GM10266 (cell line): ENCODE measurements at regions not wholly inside any gene's neighbourhood (a gene's known extent, or its start where the extent isn't known, plus 50 kb on each side); places are given as distances from the start of the nearest gene placed in this dataset.
"Not testable (repeated sequence)": the region's sequence is repeated elsewhere in the genome, so short reads cannot be mapped to it uniquely, and the experiment has no call there.

Experiments
- DNase-seq: peaks from one replicate; pipeline ENCODE4 v3.0.0; 2012; ENCODE audit errors: extremely low spot score
- CTCF ChIP-seq: IDR thresholded peaks from 2 replicates; pipeline ENCODE4 v1.5.1; 2012; ENCODE audit warnings: mild to moderate bottlenecking, low read depth; ENCODE audit not compliant: control insufficient read depth, insufficient read depth; ENCODE audit errors: missing control alignments

DNA sequence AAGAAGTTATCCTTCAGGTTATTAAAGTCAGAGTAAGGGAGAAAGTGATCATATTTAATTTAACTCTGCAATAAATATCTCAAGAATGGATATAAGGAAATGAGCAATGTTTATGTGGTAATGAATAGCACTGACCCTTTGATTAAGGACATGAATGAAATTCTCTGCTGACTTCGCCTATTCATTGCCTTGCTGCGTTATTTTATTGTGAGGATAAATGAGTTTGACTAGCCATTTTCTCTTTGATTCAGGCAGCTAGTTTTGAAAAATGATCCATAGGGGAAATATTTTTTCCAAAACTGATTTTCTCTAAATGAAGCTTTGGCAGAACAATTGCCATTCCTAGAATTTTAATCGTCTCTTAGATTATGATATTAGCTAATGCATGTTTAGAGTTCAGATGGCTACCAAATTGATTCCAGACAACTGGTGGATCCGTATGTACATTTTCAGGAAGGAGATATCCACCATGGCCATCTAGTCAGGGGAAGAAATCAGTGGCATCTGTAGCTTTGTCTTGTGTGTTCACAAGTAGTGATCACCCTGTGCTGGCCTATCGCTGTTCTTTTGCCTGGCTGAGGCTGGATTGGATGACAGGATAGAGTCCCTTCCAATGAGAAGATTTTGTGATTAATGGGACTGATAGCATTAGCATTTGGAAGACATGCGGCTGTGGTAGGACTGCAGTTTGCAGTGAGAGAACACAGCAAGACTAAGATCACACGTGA is 302.3 kb upstream of the RGS6 start:
- no peak for TF ChIP-seq CTCF
- no peak for DNase-seq

GRCh38 chr14:71631030-71631429 is 301.2 kb upstream of the RGS6 start:
- DNase-seq: not testable (repeated sequence)

GRCh38 chr14:71632440-71632946 is 299.7 kb upstream of the RGS6 start:
- DNase-seq: no peak
- no peak for TF ChIP-seq CTCF

DNA sequence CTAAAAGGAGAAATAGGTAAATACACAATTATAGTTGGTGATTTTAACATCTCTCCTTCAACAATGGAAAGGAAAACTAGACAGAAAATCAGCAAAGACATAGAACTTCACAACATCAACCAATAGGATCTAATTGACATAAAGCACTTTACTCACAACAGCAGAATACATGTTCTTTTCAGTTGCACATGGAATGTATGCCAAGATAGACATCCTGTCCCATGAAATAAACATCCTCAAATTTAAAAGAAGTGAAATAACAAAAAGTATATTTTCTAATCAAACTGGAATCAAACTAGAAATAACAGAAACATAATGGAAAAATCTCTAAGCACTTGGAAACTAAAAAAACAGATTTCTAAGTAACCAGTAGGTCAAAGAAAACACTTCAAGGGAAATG is 296.2 kb upstream of the RGS6 start:
- DNase-seq: no peak
- no peak for TF ChIP-seq CTCF

- no peak for DNase-seq
- TF ChIP-seq CTCF: no peak
Measured at GRCh38 chr14:71636820-71637471, 295.3 kb upstream of the RGS6 start.

DNA sequence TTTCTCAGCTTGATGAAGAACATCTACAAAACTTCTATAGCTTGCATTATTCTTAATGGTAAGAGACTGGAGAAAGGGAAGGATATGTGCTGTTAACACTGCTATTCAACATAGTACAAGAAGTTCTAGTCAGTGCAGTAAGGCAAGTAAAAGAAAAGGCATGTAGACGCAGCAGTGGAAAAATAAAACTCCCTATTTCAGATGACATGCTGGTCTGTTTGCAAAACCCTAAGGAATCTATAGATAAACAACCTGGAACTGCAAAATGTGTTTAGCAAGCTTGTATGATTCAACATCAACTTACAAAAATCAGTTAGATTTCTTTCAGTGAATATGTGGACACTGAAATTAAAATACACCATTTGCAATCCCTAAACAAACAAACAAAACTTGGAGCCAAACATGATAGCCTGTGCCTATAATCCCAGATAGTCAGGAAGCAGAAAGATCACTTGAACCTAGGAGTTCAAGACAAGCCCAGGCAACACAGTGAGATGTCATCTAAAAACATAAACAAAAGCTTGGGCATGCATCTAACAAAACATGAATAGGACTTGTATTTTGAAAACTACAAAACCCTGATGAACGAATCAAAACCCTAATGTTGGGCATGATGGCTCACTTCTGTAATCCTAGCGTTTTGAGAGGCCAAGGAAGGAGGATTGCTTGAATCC is 293.6 kb upstream of the RGS6 start:
- no peak for TF ChIP-seq CTCF
- no peak for DNase-seq

DNA sequence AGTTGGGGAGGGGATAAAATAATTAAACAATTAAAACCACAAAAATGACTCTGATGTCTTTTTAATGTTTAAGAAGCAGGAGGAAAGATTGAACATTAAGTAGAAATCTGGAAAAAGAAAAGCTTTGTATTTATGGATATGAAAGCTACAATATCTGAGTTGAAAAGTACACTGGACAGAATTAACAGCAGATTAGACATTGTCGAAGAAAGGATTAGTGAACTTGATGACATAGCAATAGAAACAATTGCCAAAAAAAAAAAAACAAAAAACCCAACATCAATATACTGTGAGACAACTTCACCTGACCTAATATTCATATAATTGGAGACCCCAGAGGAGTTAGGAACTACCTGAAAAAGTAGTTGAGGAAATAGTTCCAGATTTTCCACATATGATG is 289.5 kb upstream of the RGS6 start:
- TF ChIP-seq CTCF: no peak
- no peak for DNase-seq
